Stimulated activated CD4-positive, alpha-beta T cell treated with anti-CD3 and anti-CD28 coated beads, Interleukin-12 subunit alpha, Interleukin-12 subunit beta, amount 100 ng/mL, for 48 hours (primary cell): ENCODE measurements at regions not wholly inside any gene's neighbourhood (a gene's known extent, or its start where the extent isn't known, plus 50 kb on each side); places are given as distances from the start of the nearest gene placed in this dataset.
"Not testable (repeated sequence)": the region's sequence is repeated elsewhere in the genome, so short reads cannot be mapped to it uniquely, and the experiment has no call there.

ENCODE experiments used
- DNase-seq, 3 donors: peaks; one replicate each; pipeline ENCODE4 v3.0.0-alpha.2; 2020; ENCODE audit warnings: low read depth in 2 of 3, low spot score in 1 of 3

GRCh38 chr13:61215601-61216000 is 200.0 kb downstream of the PCDH20 start:
- no peak for DNase-seq

GRCh38 chr13:61215116-61215515 is 200.5 kb downstream of the PCDH20 start:
- no peak for DNase-seq

GRCh38 chr13:61214551-61214950 is 201.1 kb downstream of the PCDH20 start:
- no peak for DNase-seq

GRCh38 chr13:61205898-61206297 is 209.8 kb downstream of the PCDH20 start:
- DNase-seq: not testable (repeated sequence)

- DNase-seq: no peak
Observed at GRCh38 chr13:61204025-61204424, 211.6 kb downstream of the PCDH20 start.

- no peak for DNase-seq
Observed at GRCh38 chr13:61202042-61202441, 213.6 kb downstream of the PCDH20 start.

- DNase-seq: no peak
Observed at GRCh38 chr13:61192826-61193225, 222.8 kb downstream of the PCDH20 start.

- DNase-seq: no peak
Observed at GRCh38 chr13:61188057-61188456, 227.6 kb downstream of the PCDH20 start.

GRCh38 chr13:61187471-61187870 is 228.2 kb downstream of the PCDH20 start:
- DNase-seq: no peak

- DNase-seq: no peak
Observed at GRCh38 chr13:61183670-61184069, 232.0 kb downstream of the PCDH20 start.

- DNase-seq: no peak
Observed at GRCh38 chr13:61180234-61180633, 235.4 kb downstream of the PCDH20 start.

- DNase-seq: no peak
Observed at GRCh38 chr13:61179741-61180140, 235.9 kb downstream of the PCDH20 start.

- no peak for DNase-seq
Observed at GRCh38 chr13:61170856-61171255, 244.8 kb downstream of the PCDH20 start.

GRCh38 chr13:61162636-61163035 is 253.0 kb downstream of the PCDH20 start:
- DNase-seq: no peak

- DNase-seq: no peak
Observed at GRCh38 chr13:61162106-61162505, 253.5 kb downstream of the PCDH20 start.

GRCh38 chr13:61156753-61157152 is 258.9 kb downstream of the PCDH20 start:
- DNase-seq: no peak

GRCh38 chr13:61151062-61151461 is 264.6 kb downstream of the PCDH20 start:
- DNase-seq: no peak

GRCh38 chr13:61149331-61149730 is 266.3 kb downstream of the PCDH20 start:
- DNase-seq: no peak

- no peak for DNase-seq
Observed at GRCh38 chr13:61148691-61149315, 266.8 kb downstream of the PCDH20 start.

GRCh38 chr13:61148211-61148610 is 267.4 kb downstream of the PCDH20 start:
- no peak for DNase-seq

GRCh38 chr13:61146571-61146970 is 269.1 kb downstream of the PCDH20 start:
- no peak for DNase-seq

- DNase-seq: no peak
Observed at GRCh38 chr13:61146158-61146557, 269.5 kb downstream of the PCDH20 start.

GRCh38 chr13:61144834-61145593 is 270.6 kb downstream of the PCDH20 start:
- no peak for DNase-seq
